PC-9 (cell line): ENCODE measurements at regions not wholly inside any gene's neighbourhood (a gene's known extent, or its start where the extent isn't known, plus 50 kb on each side); places are given as distances from the start of the nearest gene placed in this dataset.

Experiments
- EZH2 ChIP-seq: fragments of 200-600 bp; sonication (generic); IDR thresholded peaks from 2 replicates; pipeline ENCODE4 v1.8.0; 2017; ENCODE audit warnings: antibody characterized with exemption, low read depth
- TF ChIP-seq, protein P1 (sequence below): fragments of 200-600 bp; sonication (generic); conservative IDR thresholded peaks from 2 replicates; pipeline ENCODE4 v1.6.1; 2017; ENCODE audit warnings: mixed run types, antibody characterized with exemption, mild to moderate bottlenecking, moderate library complexity

DNA sequence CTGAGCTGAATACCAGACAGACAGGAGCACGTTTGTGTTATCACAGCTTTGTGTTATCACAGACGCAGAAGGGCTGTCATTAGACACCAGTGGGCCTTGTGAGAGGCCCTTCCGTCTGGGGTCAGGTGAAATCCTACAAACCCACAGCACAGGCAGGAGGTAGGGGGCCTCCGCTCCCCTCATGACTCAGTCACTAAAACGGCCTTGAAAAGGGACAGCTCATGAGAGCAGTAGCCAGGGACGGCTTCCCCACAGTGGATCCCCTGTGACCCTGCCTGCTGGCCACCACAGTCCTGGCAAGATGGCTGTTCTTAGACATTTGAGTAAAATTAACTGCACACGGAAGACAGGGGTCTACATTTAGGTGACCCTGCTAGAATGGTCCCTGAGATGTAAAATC is 215.8 kb upstream of the PPP2R2D start:
- TF ChIP-seq, protein P1, sequence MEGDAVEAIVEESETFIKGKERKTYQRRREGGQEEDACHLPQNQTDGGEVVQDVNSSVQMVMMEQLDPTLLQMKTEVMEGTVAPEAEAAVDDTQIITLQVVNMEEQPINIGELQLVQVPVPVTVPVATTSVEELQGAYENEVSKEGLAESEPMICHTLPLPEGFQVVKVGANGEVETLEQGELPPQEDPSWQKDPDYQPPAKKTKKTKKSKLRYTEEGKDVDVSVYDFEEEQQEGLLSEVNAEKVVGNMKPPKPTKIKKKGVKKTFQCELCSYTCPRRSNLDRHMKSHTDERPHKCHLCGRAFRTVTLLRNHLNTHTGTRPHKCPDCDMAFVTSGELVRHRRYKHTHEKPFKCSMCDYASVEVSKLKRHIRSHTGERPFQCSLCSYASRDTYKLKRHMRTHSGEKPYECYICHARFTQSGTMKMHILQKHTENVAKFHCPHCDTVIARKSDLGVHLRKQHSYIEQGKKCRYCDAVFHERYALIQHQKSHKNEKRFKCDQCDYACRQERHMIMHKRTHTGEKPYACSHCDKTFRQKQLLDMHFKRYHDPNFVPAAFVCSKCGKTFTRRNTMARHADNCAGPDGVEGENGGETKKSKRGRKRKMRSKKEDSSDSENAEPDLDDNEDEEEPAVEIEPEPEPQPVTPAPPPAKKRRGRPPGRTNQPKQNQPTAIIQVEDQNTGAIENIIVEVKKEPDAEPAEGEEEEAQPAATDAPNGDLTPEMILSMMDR = no peak
- TF ChIP-seq EZH2 = no peak
